Adrenal gland (tissue), 5 donors: ENCODE measurements at regions not wholly inside any gene's neighbourhood (a gene's known extent, or its start where the extent isn't known, plus 50 kb on each side); places are given as distances from the start of the nearest gene placed in this dataset.

Experiments used
- POLR2A ChIP-seq, 2 donors: fragments of 450-650 bp; IDR thresholded peaks; one replicate each; pipeline ENCODE4 v1.6.1; 2017; ENCODE audit warnings: antibody characterized with exemption in 2 of 2, mild to moderate bottlenecking in 2 of 2, moderate library complexity in 1 of 2
- TF ChIP-seq, protein P1 (sequence below), 6 experiments: fragments of 450-650 bp in 4 of 6; fragments of 200-600 bp in 2 of 6; sonication (generic) in 1 of 6; IDR thresholded peaks; 1 replicate in 5 of 6; 2 replicates in 1 of 6; pipeline versions ENCODE4 v1.5.1 to v1.8.0; 2016 to 2021; ENCODE audit warnings: antibody characterized with exemption in 6 of 6, mild to moderate bottlenecking in 2 of 6, moderate library complexity in 1 of 6
- donor health status: DM: no; HTN: no; CAD: no.

DNA sequence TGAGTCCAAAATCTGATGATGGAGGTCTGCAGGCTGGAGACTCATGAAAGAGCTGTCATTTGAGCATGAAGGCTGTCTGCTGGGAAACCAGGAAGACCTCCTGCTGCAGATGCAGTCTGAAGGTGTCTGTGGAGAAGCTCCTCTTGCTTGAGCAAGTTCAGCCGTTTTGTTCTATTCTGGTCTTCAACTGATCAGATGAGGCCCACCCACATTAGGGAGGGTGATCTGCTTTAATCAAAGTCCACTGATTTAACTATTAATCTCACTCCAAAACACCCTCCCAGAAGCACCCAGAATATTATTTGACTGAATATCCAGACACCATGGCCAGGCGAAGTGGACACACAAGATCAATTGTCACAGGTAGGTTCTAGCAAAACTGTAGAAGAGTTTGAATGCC lies 116.5 kb downstream of the GATA3 start:
- TF ChIP-seq, protein P1, sequence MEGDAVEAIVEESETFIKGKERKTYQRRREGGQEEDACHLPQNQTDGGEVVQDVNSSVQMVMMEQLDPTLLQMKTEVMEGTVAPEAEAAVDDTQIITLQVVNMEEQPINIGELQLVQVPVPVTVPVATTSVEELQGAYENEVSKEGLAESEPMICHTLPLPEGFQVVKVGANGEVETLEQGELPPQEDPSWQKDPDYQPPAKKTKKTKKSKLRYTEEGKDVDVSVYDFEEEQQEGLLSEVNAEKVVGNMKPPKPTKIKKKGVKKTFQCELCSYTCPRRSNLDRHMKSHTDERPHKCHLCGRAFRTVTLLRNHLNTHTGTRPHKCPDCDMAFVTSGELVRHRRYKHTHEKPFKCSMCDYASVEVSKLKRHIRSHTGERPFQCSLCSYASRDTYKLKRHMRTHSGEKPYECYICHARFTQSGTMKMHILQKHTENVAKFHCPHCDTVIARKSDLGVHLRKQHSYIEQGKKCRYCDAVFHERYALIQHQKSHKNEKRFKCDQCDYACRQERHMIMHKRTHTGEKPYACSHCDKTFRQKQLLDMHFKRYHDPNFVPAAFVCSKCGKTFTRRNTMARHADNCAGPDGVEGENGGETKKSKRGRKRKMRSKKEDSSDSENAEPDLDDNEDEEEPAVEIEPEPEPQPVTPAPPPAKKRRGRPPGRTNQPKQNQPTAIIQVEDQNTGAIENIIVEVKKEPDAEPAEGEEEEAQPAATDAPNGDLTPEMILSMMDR (IDR thresholded peaks at IDR 0.05), result no peak
- TF ChIP-seq POLR2A (IDR thresholded peaks at IDR 0.05), result no peak
